Naive B cell (primary cell): ENCODE measurements at regions not wholly inside any gene's neighbourhood (a gene's known extent, or its start where the extent isn't known, plus 50 kb on each side); places are given as distances from the start of the nearest gene placed in this dataset.

Experiments used
- ATAC-seq, 2 donors: fragments of 150-1000 bp; cut with Tn5 transposase; 2 replicates each; pipeline ENCODE4 v1.10.0; 2021; ENCODE audit warnings: low read depth in 2 of 2, mild to moderate bottlenecking in 2 of 2, moderate library complexity in 2 of 2
- DNase-seq: peaks from one replicate; pipeline ENCODE4 v3.0.0; 2022
- H3K27ac Mint-ChIP-seq, 6 donors: one replicate each; pipeline ENCODE4 v1.8.0; 2020 to 2022; ENCODE audit warnings: mild to moderate bottlenecking in 6 of 6, mixed read lengths in 6 of 6, moderate library complexity in 5 of 6, inconsistent platforms in 2 of 6
- H3K27me3 Mint-ChIP-seq, 3 donors: one replicate each; pipeline ENCODE4 v1.8.0; 2021 to 2022; ENCODE audit warnings: mixed read lengths in 3 of 3, mild to moderate bottlenecking in 1 of 3
- H3K36me3 Mint-ChIP-seq, 2 donors: one replicate each; pipeline ENCODE4 v1.8.0; 2020 to 2022; ENCODE audit warnings: mixed read lengths in 2 of 2, inconsistent platforms in 1 of 2, mild to moderate bottlenecking in 1 of 2
- H3K4me1 Mint-ChIP-seq, 3 donors: one replicate each; pipeline ENCODE4 v1.8.0; 2020 to 2022; ENCODE audit warnings: mixed read lengths in 3 of 3, inconsistent platforms in 1 of 3, mild to moderate bottlenecking in 1 of 3, moderate library complexity in 1 of 3
- H3K4me3 Mint-ChIP-seq, 8 donors: one replicate each; pipeline ENCODE4 v1.8.0; 2020 to 2022; ENCODE audit warnings: mild to moderate bottlenecking in 8 of 8, mixed read lengths in 8 of 8, moderate library complexity in 8 of 8, inconsistent platforms in 2 of 8
- H3K9me3 Mint-ChIP-seq, 7 donors: one replicate each; pipeline ENCODE4 v1.8.0; 2020 to 2022; ENCODE audit warnings: mixed read lengths in 7 of 7, mild to moderate bottlenecking in 5 of 7, inconsistent platforms in 2 of 7, moderate library complexity in 1 of 7

GRCh38 chr4:20333141-20333715 lies 81.5 kb downstream of the SLIT2 start:
- no peaks in the 10 kb centered on the region for H3K27me3 Mint-ChIP-seq
- no peak for DNase-seq
- ATAC-seq: no peak
- no peaks in the 10 kb centered on the region for H3K4me1 Mint-ChIP-seq
- H3K27ac Mint-ChIP-seq: no peak overlapping the region
- no peak overlapping the region for H3K4me3 Mint-ChIP-seq
- peaks cover 0 to 5% (median 0%) of the 10 kb centered on the region in 7 donors for H3K9me3 Mint-ChIP-seq
- no peaks in the 10 kb centered on the region for H3K36me3 Mint-ChIP-seq

- Mint-ChIP-seq H3K4me1 (no peaks in the 10 kb centered on the region), H3K4me3 (no peak overlapping the region), H3K9me3 (peaks cover 0 to 5% (median 0%) of the 10 kb centered on the region in 7 donors), H3K27me3 (no peaks in the 10 kb centered on the region), H3K27ac (no peak overlapping the region), H3K36me3 (no peaks in the 10 kb centered on the region)
- no peak for ATAC-seq
- no peak for DNase-seq
These were observed 85.6 kb downstream of the SLIT2 start for GRCh38 chr4:20337261-20337664.

- Mint-ChIP-seq H3K36me3 (no peaks in the 10 kb centered on the region), H3K9me3 (peaks cover 0 to 6% (median 3%) of the 10 kb centered on the region in 7 donors), H3K4me1 (no peaks in the 10 kb centered on the region), H3K27ac (no peak overlapping the region), H3K4me3 (no peak overlapping the region), H3K27me3 (no peaks in the 10 kb centered on the region)
- no peak for DNase-seq
- no peak for ATAC-seq
These were observed 87.1 kb downstream of the SLIT2 start for GRCh38 chr4:20338841-20339240.

GRCh38 chr4:20341134-20341738 lies 89.5 kb downstream of the SLIT2 start:
- no peaks in the 10 kb centered on the region for H3K36me3 Mint-ChIP-seq
- no peak overlapping the region for H3K4me3 Mint-ChIP-seq
- H3K9me3 Mint-ChIP-seq: peaks cover 0 to 6% (median 3%) of the 10 kb centered on the region in 7 donors
- H3K4me1 Mint-ChIP-seq: no peaks in the 10 kb centered on the region
- no peak overlapping the region for H3K27ac Mint-ChIP-seq
- DNase-seq (no peak), ATAC-seq (no peak)
- no peaks in the 10 kb centered on the region for H3K27me3 Mint-ChIP-seq

- no peak overlapping the region for H3K4me3 Mint-ChIP-seq
- H3K9me3 Mint-ChIP-seq: peaks cover 0 to 6% (median 2%) of the 10 kb centered on the region in 7 donors
- H3K27ac Mint-ChIP-seq: no peak overlapping the region
- DNase-seq (no peak), ATAC-seq (no peak)
- no peaks in the 10 kb centered on the region for H3K27me3 Mint-ChIP-seq
- no peaks in the 10 kb centered on the region for H3K36me3 Mint-ChIP-seq
- no peaks in the 10 kb centered on the region for H3K4me1 Mint-ChIP-seq
These were observed 95.8 kb downstream of the SLIT2 start for GRCh38 chr4:20347531-20347930.

- Mint-ChIP-seq H3K27ac (no peak overlapping the region), H3K27me3 (no peaks in the 10 kb centered on the region), H3K4me1 (no peaks in the 10 kb centered on the region), H3K9me3 (peaks cover 0 to 3% (median 0%) of the 10 kb centered on the region in 7 donors), H3K4me3 (no peak overlapping the region), H3K36me3 (no peaks in the 10 kb centered on the region)
- ATAC-seq (no peak), DNase-seq (no peak)
These were observed 96.7 kb downstream of the SLIT2 start for GRCh38 chr4:20348411-20348810.

GRCh38 chr4:20351360-20352162 lies 99.9 kb downstream of the SLIT2 start:
- H3K27me3 Mint-ChIP-seq: no peaks in the 10 kb centered on the region
- H3K36me3 Mint-ChIP-seq: no peaks in the 10 kb centered on the region

GRCh38 chr4:20352163-20352431 lies 100.4 kb downstream of the SLIT2 start:
- H3K4me1 Mint-ChIP-seq: no peaks in the 10 kb centered on the region
- no peaks in the 10 kb centered on the region for H3K9me3 Mint-ChIP-seq
- no peaks in the 10 kb centered on the region for H3K36me3 Mint-ChIP-seq
- no peak for DNase-seq
- no peak for ATAC-seq
- H3K27me3 Mint-ChIP-seq: no peaks in the 10 kb centered on the region
- no peak overlapping the region for H3K4me3 Mint-ChIP-seq
- H3K27ac Mint-ChIP-seq: no peak overlapping the region

More at GRCh38 chr4:20351360-20352162, 99.9 kb downstream of the SLIT2 start:
- ATAC-seq: no peak
- Mint-ChIP-seq H3K4me1 (no peaks in the 10 kb centered on the region), H3K4me3 (no peak overlapping the region), H3K27ac (no peak overlapping the region), H3K9me3 (no peaks in the 10 kb centered on the region)
- no peak for DNase-seq

GRCh38 chr4:20353646-20354045 lies 101.9 kb downstream of the SLIT2 start:
- H3K27me3 Mint-ChIP-seq: no peaks in the 10 kb centered on the region
- H3K9me3 Mint-ChIP-seq: no peaks in the 10 kb centered on the region
- H3K4me3 Mint-ChIP-seq: no peak overlapping the region
- ATAC-seq (no peak), DNase-seq (no peak)
- H3K27ac Mint-ChIP-seq: no peak overlapping the region
- H3K4me1 Mint-ChIP-seq: no peaks in the 10 kb centered on the region
- no peaks in the 10 kb centered on the region for H3K36me3 Mint-ChIP-seq

GRCh38 chr4:20354120-20354519 lies 102.4 kb downstream of the SLIT2 start:
- Mint-ChIP-seq H3K4me3 (no peak overlapping the region), H3K27me3 (no peaks in the 10 kb centered on the region), H3K36me3 (no peaks in the 10 kb centered on the region), H3K27ac (no peak overlapping the region), H3K4me1 (peaks cover 0 to 3% (median 0%) of the 10 kb centered on the region in 3 donors), H3K9me3 (peaks cover 0 to 4% (median 0%) of the 10 kb centered on the region in 7 donors)
- no peak for ATAC-seq
- no peak for DNase-seq

GRCh38 chr4:20356565-20356964 lies 104.9 kb downstream of the SLIT2 start:
- Mint-ChIP-seq H3K27me3 (no peaks in the 10 kb centered on the region), H3K36me3 (no peaks in the 10 kb centered on the region), H3K4me1 (peaks cover 0 to 11% (median 0%) of the 10 kb centered on the region in 3 donors), H3K9me3 (peaks cover 0 to 16% (median 6%) of the 10 kb centered on the region in 7 donors), H3K27ac (no peak overlapping the region), H3K4me3 (no peak overlapping the region)
- no peak for DNase-seq
- ATAC-seq: no peak

- Mint-ChIP-seq H3K9me3 (peaks cover 0 to 16% (median 6%) of the 10 kb centered on the region in 7 donors), H3K27me3 (no peaks in the 10 kb centered on the region), H3K4me3 (no peak overlapping the region), H3K27ac (no peak overlapping the region), H3K36me3 (no peaks in the 10 kb centered on the region), H3K4me1 (peaks cover 0 to 11% (median 0%) of the 10 kb centered on the region in 3 donors)
- no peak for ATAC-seq
- DNase-seq: no peak
These were observed 106.4 kb downstream of the SLIT2 start for GRCh38 chr4:20358110-20358509.

GRCh38 chr4:20359692-20360091 lies 108.0 kb downstream of the SLIT2 start:
- no peak overlapping the region for H3K4me3 Mint-ChIP-seq
- no peak for DNase-seq
- H3K27me3 Mint-ChIP-seq: no peaks in the 10 kb centered on the region
- H3K4me1 Mint-ChIP-seq: peaks cover 0 to 11% (median 0%) of the 10 kb centered on the region in 3 donors
- H3K9me3 Mint-ChIP-seq: peaks cover 0 to 16% (median 6%) of the 10 kb centered on the region in 7 donors
- no peak overlapping the region for H3K27ac Mint-ChIP-seq
- ATAC-seq: no peak
- H3K36me3 Mint-ChIP-seq: no peaks in the 10 kb centered on the region

- Mint-ChIP-seq H3K4me3 (no peak overlapping the region), H3K9me3 (peaks cover 0 to 16% (median 6%) of the 10 kb centered on the region in 7 donors), H3K27me3 (no peaks in the 10 kb centered on the region), H3K4me1 (peaks cover 0 to 11% (median 0%) of the 10 kb centered on the region in 3 donors), H3K36me3 (no peaks in the 10 kb centered on the region), H3K27ac (no peak overlapping the region)
- ATAC-seq: no peak
- DNase-seq: no peak
These were observed 110.4 kb downstream of the SLIT2 start for GRCh38 chr4:20362148-20362547.
